Transverse colon (tissue), 4 donors: ENCODE measurements at regions not wholly inside any gene's neighbourhood (a gene's known extent, or its start where the extent isn't known, plus 50 kb on each side); places are given as distances from the start of the nearest gene placed in this dataset.
"Not testable (repeated sequence)": the region's sequence is repeated elsewhere in the genome, so short reads cannot be mapped to it uniquely, and the experiment has no call there.

ENCODE experiments used
- DNase-seq: peaks from one replicate; pipeline ENCODE4 v3.0.0-alpha.2; 2019
- H3K27ac ChIP-seq, 4 donors: fragments of 200-600 bp; sonication (generic); 2 replicates each; pipeline ENCODE4 v1.5.1; 2016 to 2018; ENCODE audit warnings: inconsistent platforms in 4 of 4
- H3K27me3 ChIP-seq: fragments of 200-600 bp; sonication (generic); 2 replicates; pipeline ENCODE4 v1.5.1; 2017; ENCODE audit warnings: inconsistent platforms
- H3K36me3 ChIP-seq, 4 donors: fragments of 200-600 bp; sonication (generic); 2 replicates each; pipeline ENCODE4 v1.5.1; 2017 to 2019; ENCODE audit warnings: inconsistent platforms in 4 of 4
- H3K4me1 ChIP-seq, 4 donors: fragments of 200-600 bp; sonication (generic); 2 replicates each; pipeline ENCODE4 v1.5.1; 2017 to 2020; ENCODE audit warnings: inconsistent platforms in 4 of 4
- H3K4me3 ChIP-seq, 4 donors: fragments of 200-600 bp; sonication (generic); 1 replicate in 1 of 4; 2 replicates in 3 of 4; pipeline versions ENCODE4 v1.5.1 to v1.6.1; 2017 to 2019; ENCODE audit warnings: inconsistent platforms in 4 of 4
- H3K9me3 ChIP-seq, 2 donors: fragments of 200-600 bp; sonication (generic); 2 replicates each; pipeline ENCODE4 v1.5.1; 2017 to 2019; ENCODE audit warnings: inconsistent platforms in 2 of 2
- POLR2A ChIP-seq: fragments of 450-650 bp; IDR thresholded peaks from one replicate; pipeline ENCODE4 v1.6.1; 2016; ENCODE audit warnings: antibody characterized with exemption, mild to moderate bottlenecking, moderate library complexity
- POLR2AphosphoS5 ChIP-seq, 3 donors: sonication (generic); formaldehyde crosslinking; IDR thresholded peaks; one replicate each; pipeline ENCODE4 v1.6.1; 2016; ENCODE audit warnings: antibody characterized with exemption in 3 of 3
- WGBS, 2 donors: methylation state at CpG; one replicate each; pipeline ENCODE4 v1.1.5; 2018; ENCODE audit warnings: low coverage in 1 of 2; 5-methylcytosine and 5-hydroxymethylcytosine counted together
- in situ Hi-C, 4 donors: fragments of 200-750 bp; cut with MboI; loops; one replicate each; pipeline versions ENCODE4 v1.15.0 to v1.15.1; 2017; ENCODE audit warnings: low sequenced_read_pairs in 3 of 4, low pct_ligation_motif_present in 1 of 4, low pct_unique_long_range_greater_than_20kb in 1 of 4
- intact Hi-C: fragments of 100-400 bp; cut with DNase I; formaldehyde crosslinking; loops from one replicate; pipeline ENCODE4 v1.15.1; 2023; ENCODE audit warnings: low total_unique reads

GRCh38 chr16:29600111-29601000 lies 62.7 kb upstream of the SPN start:
- in situ Hi-C loops = not testable (repeated sequence)
- peak; percentile 82 for DNase-seq
- peak; percentile 58 for TF ChIP-seq POLR2A
- TF ChIP-seq POLR2AphosphoS5 (IDR thresholded peaks at IDR 0.05) = peak; percentile 46 to 64 (median 48)

GRCh38 chr16:29602247-29602625 lies 60.8 kb upstream of the SPN start:
- H3K9me3 ChIP-seq, DNase-seq, H3K4me3 ChIP-seq, H3K27me3 ChIP-seq, H3K36me3 ChIP-seq, in situ Hi-C loops, intact Hi-C loops: not testable (repeated sequence)
- H3K27ac ChIP-seq = peak overlapping the region; percentile 21 to 90 (median 88)
- peaks cover 15 to 81% (median 58%) of the 10 kb centered on the region in 4 donors for H3K4me1 ChIP-seq
- WGBS, 2 donors = 83% methylated on average over 9 of the region's 9 CpGs; no CpG with 5 or more reads in 1 of the 2 donors

More at GRCh38 chr16:29600111-29601000, 62.7 kb upstream of the SPN start:
- H3K4me1 ChIP-seq = peaks cover 15 to 81% (median 53%) of the 10 kb centered on the region in 4 donors
- H3K36me3 ChIP-seq, H3K9me3 ChIP-seq, H3K27me3 ChIP-seq, intact Hi-C loops: not testable (repeated sequence)
- peak overlapping the region; percentile 83 to 90 (median 88) for H3K27ac ChIP-seq
- WGBS, 2 donors = 54% methylated on average over 17 of the region's 26 CpGs; no CpG with 5 or more reads in 1 of the 2 donors
- peak overlapping the region in 2 of 4 donors; percentile 9 to 27 for H3K4me3 ChIP-seq

- H3K4me3 ChIP-seq, H3K9me3 ChIP-seq, DNase-seq, intact Hi-C loops, in situ Hi-C loops, H3K27me3 ChIP-seq, H3K36me3 ChIP-seq: not testable (repeated sequence)
- Histone ChIP-seq H3K27ac (peak overlapping the region; percentile 21 to 90 (median 88)), H3K4me1 (peaks cover 15 to 80% (median 55%) of the 10 kb centered on the region in 4 donors)
- WGBS, 2 donors = 70% methylated on average over 6 of the region's 6 CpGs; no CpG with 5 or more reads in 1 of the 2 donors
Observed at GRCh38 chr16:29602683-29603088, 60.4 kb upstream of the SPN start.

- 67% methylated on average over 21 of the region's 21 CpGs; no CpG with 5 or more reads in 1 of the 2 donors for WGBS, 2 donors
- H3K9me3 ChIP-seq, H3K36me3 ChIP-seq, H3K27me3 ChIP-seq, H3K4me3 ChIP-seq, intact Hi-C loops, in situ Hi-C loops, DNase-seq: not testable (repeated sequence)
- peaks cover 9 to 64% (median 43%) of the 10 kb centered on the region in 4 donors for H3K4me1 ChIP-seq
- H3K27ac ChIP-seq = peak overlapping the region; percentile 26 to 67 (median 60)
Observed at GRCh38 chr16:29604631-29605549, 58.2 kb upstream of the SPN start.

GRCh38 chr16:29605593-29606205 lies 57.3 kb upstream of the SPN start:
- H3K27ac ChIP-seq = peak overlapping the region in 2 of 4 donors; percentile 60 to 67
- intact Hi-C loops, H3K9me3 ChIP-seq, in situ Hi-C loops, H3K27me3 ChIP-seq, DNase-seq, H3K4me3 ChIP-seq, H3K36me3 ChIP-seq: not testable (repeated sequence)
- H3K4me1 ChIP-seq = peaks cover 7 to 56% (median 36%) of the 10 kb centered on the region in 4 donors
- 84% methylated on average over 14 of the region's 16 CpGs; no CpG with 5 or more reads in 1 of the 2 donors for WGBS, 2 donors

- H3K9me3 ChIP-seq, H3K27me3 ChIP-seq, H3K36me3 ChIP-seq, H3K4me3 ChIP-seq, intact Hi-C loops, DNase-seq, in situ Hi-C loops: not testable (repeated sequence)
- Histone ChIP-seq H3K27ac (peak overlapping the region; percentile 48 to 77 (median 61)), H3K4me1 (peaks cover 7 to 52% (median 31%) of the 10 kb centered on the region in 4 donors)
- WGBS, 2 donors = 69% methylated on average over 21 of the region's 26 CpGs; no CpG with 5 or more reads in 1 of the 2 donors
Observed at GRCh38 chr16:29606669-29607427, 56.2 kb upstream of the SPN start.
